HEK293 (cell line): ENCODE measurements at regions not wholly inside any gene's neighbourhood (a gene's known extent, or its start where the extent isn't known, plus 50 kb on each side); places are given as distances from the start of the nearest gene placed in this dataset.

Experiments
- CTCF ChIA-PET: fragments of 350-600 bp; formaldehyde crosslinking; extraction: SDS; loops from one replicate; lab custom pipeline; 2021; ENCODE audit warnings: antibody characterized with exemption; lab: Yijun Ruan, JAX
- POLR2A ChIA-PET: fragments of 300-600 bp; formaldehyde crosslinking; extraction: SDS; loops from one replicate; lab custom pipeline; 2020; ENCODE audit warnings: antibody characterized with exemption, inconsistent platforms; lab: Yijun Ruan, JAX
- H3K27ac ChIP-seq: fragments of 200-500 bp; sonication (Bioruptor generic); 2 replicates; pipeline ENCODE4 v1.5.1; 2014; ENCODE audit warnings: low read depth, low read length, control low read depth, inconsistent platforms; ENCODE audit errors: extremely low read depth
- H3K36me3 ChIP-seq, 2 experiments: fragments of 200-500 bp in 1 of 2; sonication (Bioruptor generic) in 1 of 2; 1 replicate in 1 of 2; 2 replicates in 1 of 2; pipeline ENCODE4 v1.5.1; 2014 to 2017; ENCODE audit warnings: inconsistent platforms in 2 of 2, low read length in 2 of 2; ENCODE audit not compliant: control insufficient read depth in 2 of 2, insufficient read depth in 1 of 2
- H3K4me1 ChIP-seq: fragments of 200-500 bp; sonication (Bioruptor generic); 2 replicates; pipeline ENCODE4 v1.5.1; 2014; ENCODE audit warnings: mild to moderate bottlenecking, low read length, inconsistent platforms; ENCODE audit not compliant: control insufficient read depth, insufficient read depth
- H3K4me3 ChIP-seq: 2 replicates; pipeline ENCODE4 v1.5.1; 2011; ENCODE audit warnings: low read depth, mild to moderate bottlenecking, control low read depth, low read length, moderate library complexity
- H3K9me3 ChIP-seq: fragments of 200-500 bp; sonication (Bioruptor generic); 2 replicates; pipeline ENCODE4 v1.5.1; 2014; ENCODE audit warnings: low read depth, low read length, inconsistent platforms; ENCODE audit not compliant: control insufficient read depth, insufficient read depth
- KLF9 ChIP-seq: fragments of 450-650 bp; formaldehyde crosslinking; IDR thresholded peaks from 2 replicates; pipeline ENCODE4 v1.5.1; 2016; ENCODE audit warnings: missing biosample characterization, missing genetic modification characterization, low read depth
- SCRT1 ChIP-seq: fragments of 450-650 bp; formaldehyde crosslinking; IDR thresholded peaks from 2 replicates; pipeline ENCODE4 v1.5.1; 2016; ENCODE audit warnings: missing biosample characterization, missing genetic modification characterization, borderline replicate concordance
- TRIM28 ChIP-seq: IDR thresholded peaks from 2 replicates; pipeline ENCODE4 v1.6.1; 2011; ENCODE audit warnings: low read length, control low read depth, borderline replicate concordance
- ZFP41 ChIP-seq: fragments of 450-650 bp; formaldehyde crosslinking; IDR thresholded peaks from 2 replicates; pipeline ENCODE4 v1.5.1; 2016; ENCODE audit warnings: missing biosample characterization, missing genetic modification characterization, borderline replicate concordance
- ZIC2 ChIP-seq: fragments of 450-650 bp; formaldehyde crosslinking; IDR thresholded peaks from 2 replicates; pipeline ENCODE4 v1.5.1; 2016; ENCODE audit warnings: missing biosample characterization, missing genetic modification characterization
- ZNF132 ChIP-seq: fragments of 450-650 bp; formaldehyde crosslinking; IDR thresholded peaks from 2 replicates; pipeline ENCODE4 v1.5.1; 2017; ENCODE audit warnings: missing biosample characterization, missing genetic modification characterization, borderline replicate concordance
- ZNF16 ChIP-seq: fragments of 450-650 bp; formaldehyde crosslinking; IDR thresholded peaks from 2 replicates; pipeline ENCODE4 v1.5.1; 2016; ENCODE audit warnings: low read depth, missing biosample characterization, missing genetic modification characterization
- ZNF175 ChIP-seq: fragments of 450-650 bp; formaldehyde crosslinking; IDR thresholded peaks from 2 replicates; pipeline ENCODE4 v1.5.1; 2016; ENCODE audit warnings: missing biosample characterization, missing genetic modification characterization
- ZNF292 ChIP-seq: fragments of 450-650 bp; formaldehyde crosslinking; IDR thresholded peaks from 2 replicates; pipeline ENCODE4 v1.5.1; 2016; ENCODE audit warnings: low read depth, missing biosample characterization, missing genetic modification characterization, borderline replicate concordance
- ZNF302 ChIP-seq: fragments of 450-650 bp; formaldehyde crosslinking; IDR thresholded peaks from 2 replicates; pipeline ENCODE4 v1.5.1; 2016; ENCODE audit warnings: missing biosample characterization, missing genetic modification characterization, low read depth
- ZNF366 ChIP-seq: fragments of 450-650 bp; formaldehyde crosslinking; conservative IDR thresholded peaks from 2 replicates; pipeline ENCODE4 v1.5.1; 2016; ENCODE audit warnings: missing biosample characterization, missing genetic modification characterization
- ZNF391 ChIP-seq: fragments of 450-650 bp; formaldehyde crosslinking; IDR thresholded peaks from 2 replicates; pipeline ENCODE4 v1.5.1; 2016; ENCODE audit warnings: low read depth, missing biosample characterization, missing genetic modification characterization, borderline replicate concordance
- ZNF514 ChIP-seq: fragments of 450-650 bp; formaldehyde crosslinking; IDR thresholded peaks from 2 replicates; pipeline ENCODE4 v1.5.1; 2016; ENCODE audit warnings: missing biosample characterization, missing genetic modification characterization
- ZNF558 ChIP-seq: fragments of 450-650 bp; formaldehyde crosslinking; IDR thresholded peaks from 2 replicates; pipeline ENCODE4 v1.5.1; 2016; ENCODE audit warnings: missing biosample characterization, missing genetic modification characterization
- ZNF670 ChIP-seq: fragments of 450-650 bp; formaldehyde crosslinking; IDR thresholded peaks from 2 replicates; pipeline ENCODE4 v1.5.1; 2016; ENCODE audit warnings: missing biosample characterization, missing genetic modification characterization, low read depth
- ZNF777 ChIP-seq: fragments of 450-650 bp; formaldehyde crosslinking; IDR thresholded peaks from 2 replicates; pipeline ENCODE4 v1.5.1; 2017; ENCODE audit warnings: missing biosample characterization, missing genetic modification characterization, borderline replicate concordance
- ZNF830 ChIP-seq: fragments of 450-650 bp; IDR thresholded peaks from 2 replicates; pipeline ENCODE4 v1.5.0; 2018; ENCODE audit warnings: missing biosample characterization, missing genetic modification characterization, low read depth, mild to moderate bottlenecking, moderate library complexity
- ZNF837 ChIP-seq: fragments of 450-650 bp; formaldehyde crosslinking; IDR thresholded peaks from 2 replicates; pipeline ENCODE4 v1.5.1; 2016; ENCODE audit warnings: missing biosample characterization, missing genetic modification characterization
- ZSCAN23 ChIP-seq: fragments of 450-650 bp; formaldehyde crosslinking; IDR thresholded peaks from 2 replicates; pipeline ENCODE4 v1.5.1; 2016; ENCODE audit warnings: missing biosample characterization, missing genetic modification characterization
- TF ChIP-seq, protein P1 (sequence below): fragments of 450-650 bp; formaldehyde crosslinking; IDR thresholded peaks from 2 replicates; pipeline ENCODE4 v1.5.1; 2016; ENCODE audit warnings: missing biosample characterization, missing genetic modification characterization, low read depth
- TF ChIP-seq, protein P2 (sequence below): fragments of 450-650 bp; formaldehyde crosslinking; IDR thresholded peaks from 2 replicates; pipeline ENCODE4 v1.5.1; 2016; ENCODE audit warnings: missing biosample characterization, missing genetic modification characterization
- TF ChIP-seq, protein P3 (sequence below): fragments of 450-650 bp; formaldehyde crosslinking; IDR thresholded peaks from 2 replicates; pipeline ENCODE4 v1.5.1; 2016; ENCODE audit warnings: missing biosample characterization, missing genetic modification characterization
- TF ChIP-seq, protein P4 (sequence below): fragments of 450-650 bp; formaldehyde crosslinking; IDR thresholded peaks from 2 replicates; pipeline ENCODE4 v1.5.1; 2016; ENCODE audit warnings: missing biosample characterization, missing genetic modification characterization
- TF ChIP-seq, protein P5 (sequence below): fragments of 450-650 bp; formaldehyde crosslinking; IDR thresholded peaks from 2 replicates; pipeline ENCODE4 v1.5.1; 2016; ENCODE audit warnings: missing biosample characterization, missing genetic modification characterization, borderline replicate concordance

DNA sequence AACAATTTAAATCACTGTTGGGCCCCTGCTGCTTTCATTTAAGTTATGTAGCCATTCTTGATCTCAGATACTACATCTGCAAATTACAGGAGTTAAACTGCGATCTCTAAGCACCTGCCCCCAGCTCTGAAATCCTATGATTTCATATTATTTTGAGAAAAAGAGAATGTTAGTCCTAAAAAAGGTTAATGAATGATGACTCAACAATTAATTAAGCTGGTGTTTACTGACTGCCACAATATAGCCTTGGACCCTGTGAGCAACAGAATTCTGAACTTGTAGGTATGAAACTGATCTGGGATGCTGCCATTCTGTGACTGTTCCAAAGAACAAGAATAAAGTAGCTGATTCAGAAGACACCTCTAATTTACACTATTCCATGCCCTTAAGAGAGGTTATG is 124.4 kb upstream of the FBXL7 start (continued):
- TF ChIP-seq, protein P1, sequence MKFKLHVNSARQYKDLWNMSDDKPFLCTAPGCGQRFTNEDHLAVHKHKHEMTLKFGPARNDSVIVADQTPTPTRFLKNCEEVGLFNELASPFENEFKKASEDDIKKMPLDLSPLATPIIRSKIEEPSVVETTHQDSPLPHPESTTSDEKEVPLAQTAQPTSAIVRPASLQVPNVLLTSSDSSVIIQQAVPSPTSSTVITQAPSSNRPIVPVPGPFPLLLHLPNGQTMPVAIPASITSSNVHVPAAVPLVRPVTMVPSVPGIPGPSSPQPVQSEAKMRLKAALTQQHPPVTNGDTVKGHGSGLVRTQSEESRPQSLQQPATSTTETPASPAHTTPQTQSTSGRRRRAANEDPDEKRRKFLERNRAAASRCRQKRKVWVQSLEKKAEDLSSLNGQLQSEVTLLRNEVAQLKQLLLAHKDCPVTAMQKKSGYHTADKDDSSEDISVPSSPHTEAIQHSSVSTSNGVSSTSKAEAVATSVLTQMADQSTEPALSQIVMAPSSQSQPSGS (tag by site-specific recombination) = no peak
- no peak for TF ChIP-seq ZNF366 (tag by site-specific recombination)
- no peak for TF ChIP-seq ZSCAN23
- TF ChIP-seq, protein P2, sequence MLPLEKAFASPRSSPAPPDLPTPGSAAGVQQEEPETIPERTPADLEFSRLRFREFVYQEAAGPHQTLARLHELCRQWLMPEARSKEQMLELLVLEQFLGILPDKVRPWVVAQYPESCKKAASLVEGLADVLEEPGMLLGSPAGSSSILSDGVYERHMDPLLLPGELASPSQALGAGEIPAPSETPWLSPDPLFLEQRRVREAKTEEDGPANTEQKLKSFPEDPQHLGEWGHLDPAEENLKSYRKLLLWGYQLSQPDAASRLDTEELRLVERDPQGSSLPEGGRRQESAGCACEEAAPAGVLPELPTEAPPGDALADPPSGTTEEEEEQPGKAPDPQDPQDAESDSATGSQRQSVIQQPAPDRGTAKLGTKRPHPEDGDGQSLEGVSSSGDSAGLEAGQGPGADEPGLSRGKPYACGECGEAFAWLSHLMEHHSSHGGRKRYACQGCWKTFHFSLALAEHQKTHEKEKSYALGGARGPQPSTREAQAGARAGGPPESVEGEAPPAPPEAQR (tag by site-specific recombination) = no peak
- no peak for TF ChIP-seq ZNF302 (tag by site-specific recombination)
- no peak for TF ChIP-seq ZNF830 (tag by site-specific recombination)
- TF ChIP-seq ZNF292 (tag by site-specific recombination) = no peak
- no peak for TF ChIP-seq SCRT1 (tag by site-specific recombination)
- no peak for TF ChIP-seq ZNF514 (tag by site-specific recombination)
- no peak for TF ChIP-seq ZNF670
- TF ChIP-seq ZNF558 (tag by site-specific recombination) = no peak
- TF ChIP-seq, protein P3, sequence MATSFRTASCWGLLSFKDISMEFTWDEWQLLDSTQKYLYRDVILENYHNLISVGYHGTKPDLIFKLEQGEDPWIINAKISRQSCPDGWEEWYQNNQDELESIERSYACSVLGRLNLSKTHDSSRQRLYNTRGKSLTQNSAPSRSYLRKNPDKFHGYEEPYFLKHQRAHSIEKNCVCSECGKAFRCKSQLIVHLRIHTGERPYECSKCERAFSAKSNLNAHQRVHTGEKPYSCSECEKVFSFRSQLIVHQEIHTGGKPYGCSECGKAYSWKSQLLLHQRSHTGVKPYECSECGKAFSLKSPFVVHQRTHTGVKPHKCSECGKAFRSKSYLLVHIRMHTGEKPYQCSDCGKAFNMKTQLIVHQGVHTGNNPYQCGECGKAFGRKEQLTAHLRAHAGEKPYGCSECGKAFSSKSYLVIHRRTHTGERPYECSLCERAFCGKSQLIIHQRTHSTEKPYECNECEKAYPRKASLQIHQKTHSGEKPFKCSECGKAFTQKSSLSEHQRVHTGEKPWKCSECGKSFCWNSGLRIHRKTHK = no peak

DNA sequence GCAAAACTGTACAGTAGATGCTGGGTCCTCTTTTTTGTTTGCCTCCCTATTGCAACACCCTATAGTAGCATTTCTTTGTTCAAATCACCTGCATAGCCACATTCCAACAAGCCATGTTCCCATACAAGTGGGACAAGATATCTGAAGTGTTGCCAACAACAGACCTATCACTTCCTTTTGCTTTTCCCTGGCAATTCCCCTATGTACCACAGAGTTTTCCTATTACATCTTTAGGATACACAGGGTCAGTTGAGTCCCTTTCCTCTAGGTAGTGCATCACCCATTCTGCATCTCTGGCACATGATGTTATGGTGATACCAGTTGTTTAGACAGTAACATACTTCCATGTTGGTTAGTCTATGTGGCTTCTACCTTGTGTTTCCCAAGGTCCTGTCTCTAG is 125.1 kb upstream of the FBXL7 start:
- CTCF ChIA-PET = no interaction called here
- no peak overlapping the region for H3K27ac ChIP-seq
- no peaks in the 10 kb centered on the region for H3K36me3 ChIP-seq
- H3K4me1 ChIP-seq = no peaks in the 10 kb centered on the region
- POLR2A ChIA-PET = no interaction called here
- no peak overlapping the region for H3K4me3 ChIP-seq
- no peaks in the 10 kb centered on the region for H3K9me3 ChIP-seq
- TF ChIP-seq, protein P4, sequence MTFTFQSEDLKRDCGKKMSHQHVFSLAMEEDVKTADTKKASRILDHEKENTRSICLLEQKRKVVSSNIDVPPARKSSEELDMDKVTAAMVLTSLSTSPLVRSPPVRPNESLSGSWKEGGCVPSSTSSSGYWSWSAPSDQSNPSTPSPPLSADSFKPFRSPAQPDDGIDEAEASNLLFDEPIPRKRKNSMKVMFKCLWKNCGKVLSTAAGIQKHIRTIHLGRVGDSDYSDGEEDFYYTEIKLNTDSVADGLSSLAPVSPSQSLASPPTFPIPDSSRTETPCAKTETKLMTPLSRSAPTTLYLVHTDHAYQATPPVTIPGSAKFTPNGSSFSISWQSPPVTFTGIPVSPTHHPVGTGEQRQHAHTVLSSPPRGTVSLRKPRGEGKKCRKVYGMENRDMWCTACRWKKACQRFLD (tag by site-specific recombination) = no peak
- TF ChIP-seq ZNF175 (tag by site-specific recombination) (no peak), TRIM28 (no peak), ZNF837 (tag by site-specific recombination) (no peak), ZFP41 (tag by site-specific recombination) (no peak), ZNF777 (no peak), ZIC2 (no peak), ZNF391 (tag by site-specific recombination) (no peak), ZNF132 (tag by site-specific recombination) (no peak), KLF9 (no peak), ZNF16 (tag by site-specific recombination) (no peak)
- TF ChIP-seq, protein P5, sequence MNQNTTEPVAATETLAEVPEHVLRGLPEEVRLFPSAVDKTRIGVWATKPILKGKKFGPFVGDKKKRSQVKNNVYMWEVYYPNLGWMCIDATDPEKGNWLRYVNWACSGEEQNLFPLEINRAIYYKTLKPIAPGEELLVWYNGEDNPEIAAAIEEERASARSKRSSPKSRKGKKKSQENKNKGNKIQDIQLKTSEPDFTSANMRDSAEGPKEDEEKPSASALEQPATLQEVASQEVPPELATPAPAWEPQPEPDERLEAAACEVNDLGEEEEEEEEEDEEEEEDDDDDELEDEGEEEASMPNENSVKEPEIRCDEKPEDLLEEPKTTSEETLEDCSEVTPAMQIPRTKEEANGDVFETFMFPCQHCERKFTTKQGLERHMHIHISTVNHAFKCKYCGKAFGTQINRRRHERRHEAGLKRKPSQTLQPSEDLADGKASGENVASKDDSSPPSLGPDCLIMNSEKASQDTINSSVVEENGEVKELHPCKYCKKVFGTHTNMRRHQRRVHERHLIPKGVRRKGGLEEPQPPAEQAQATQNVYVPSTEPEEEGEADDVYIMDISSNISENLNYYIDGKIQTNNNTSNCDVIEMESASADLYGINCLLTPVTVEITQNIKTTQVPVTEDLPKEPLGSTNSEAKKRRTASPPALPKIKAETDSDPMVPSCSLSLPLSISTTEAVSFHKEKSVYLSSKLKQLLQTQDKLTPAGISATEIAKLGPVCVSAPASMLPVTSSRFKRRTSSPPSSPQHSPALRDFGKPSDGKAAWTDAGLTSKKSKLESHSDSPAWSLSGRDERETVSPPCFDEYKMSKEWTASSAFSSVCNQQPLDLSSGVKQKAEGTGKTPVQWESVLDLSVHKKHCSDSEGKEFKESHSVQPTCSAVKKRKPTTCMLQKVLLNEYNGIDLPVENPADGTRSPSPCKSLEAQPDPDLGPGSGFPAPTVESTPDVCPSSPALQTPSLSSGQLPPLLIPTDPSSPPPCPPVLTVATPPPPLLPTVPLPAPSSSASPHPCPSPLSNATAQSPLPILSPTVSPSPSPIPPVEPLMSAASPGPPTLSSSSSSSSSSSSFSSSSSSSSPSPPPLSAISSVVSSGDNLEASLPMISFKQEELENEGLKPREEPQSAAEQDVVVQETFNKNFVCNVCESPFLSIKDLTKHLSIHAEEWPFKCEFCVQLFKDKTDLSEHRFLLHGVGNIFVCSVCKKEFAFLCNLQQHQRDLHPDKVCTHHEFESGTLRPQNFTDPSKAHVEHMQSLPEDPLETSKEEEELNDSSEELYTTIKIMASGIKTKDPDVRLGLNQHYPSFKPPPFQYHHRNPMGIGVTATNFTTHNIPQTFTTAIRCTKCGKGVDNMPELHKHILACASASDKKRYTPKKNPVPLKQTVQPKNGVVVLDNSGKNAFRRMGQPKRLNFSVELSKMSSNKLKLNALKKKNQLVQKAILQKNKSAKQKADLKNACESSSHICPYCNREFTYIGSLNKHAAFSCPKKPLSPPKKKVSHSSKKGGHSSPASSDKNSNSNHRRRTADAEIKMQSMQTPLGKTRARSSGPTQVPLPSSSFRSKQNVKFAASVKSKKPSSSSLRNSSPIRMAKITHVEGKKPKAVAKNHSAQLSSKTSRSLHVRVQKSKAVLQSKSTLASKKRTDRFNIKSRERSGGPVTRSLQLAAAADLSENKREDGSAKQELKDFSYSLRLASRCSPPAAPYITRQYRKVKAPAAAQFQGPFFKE (tag by site-specific recombination) = no peak
